ENCODE measurements at regions not wholly inside any gene's neighbourhood (a gene's known extent, or its start where the extent isn't known, plus 50 kb on each side); places are given as distances from the start of the nearest gene placed in this dataset.

DNA sequence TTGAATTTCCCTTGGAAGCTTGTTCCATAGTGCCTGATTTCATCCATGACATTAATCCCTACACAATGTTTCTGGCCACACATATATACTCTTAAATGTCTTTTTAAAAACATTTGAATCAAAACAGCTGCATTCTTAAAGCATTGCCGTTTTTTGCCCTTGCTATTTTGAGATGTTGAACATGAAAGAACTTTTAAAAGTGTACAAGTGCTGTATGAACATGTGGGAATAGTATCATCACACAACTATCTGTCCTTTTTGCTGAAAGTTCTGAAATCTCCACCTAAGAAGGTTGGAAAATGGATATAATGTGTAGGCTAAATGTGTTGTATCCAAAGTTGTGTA is 318.7 kb upstream of the UBE2E3 start:
- H3K9me3 ChIP-seq (ENCODE audit: low read length), result no peaks in the 10 kb centered on the region

DNA sequence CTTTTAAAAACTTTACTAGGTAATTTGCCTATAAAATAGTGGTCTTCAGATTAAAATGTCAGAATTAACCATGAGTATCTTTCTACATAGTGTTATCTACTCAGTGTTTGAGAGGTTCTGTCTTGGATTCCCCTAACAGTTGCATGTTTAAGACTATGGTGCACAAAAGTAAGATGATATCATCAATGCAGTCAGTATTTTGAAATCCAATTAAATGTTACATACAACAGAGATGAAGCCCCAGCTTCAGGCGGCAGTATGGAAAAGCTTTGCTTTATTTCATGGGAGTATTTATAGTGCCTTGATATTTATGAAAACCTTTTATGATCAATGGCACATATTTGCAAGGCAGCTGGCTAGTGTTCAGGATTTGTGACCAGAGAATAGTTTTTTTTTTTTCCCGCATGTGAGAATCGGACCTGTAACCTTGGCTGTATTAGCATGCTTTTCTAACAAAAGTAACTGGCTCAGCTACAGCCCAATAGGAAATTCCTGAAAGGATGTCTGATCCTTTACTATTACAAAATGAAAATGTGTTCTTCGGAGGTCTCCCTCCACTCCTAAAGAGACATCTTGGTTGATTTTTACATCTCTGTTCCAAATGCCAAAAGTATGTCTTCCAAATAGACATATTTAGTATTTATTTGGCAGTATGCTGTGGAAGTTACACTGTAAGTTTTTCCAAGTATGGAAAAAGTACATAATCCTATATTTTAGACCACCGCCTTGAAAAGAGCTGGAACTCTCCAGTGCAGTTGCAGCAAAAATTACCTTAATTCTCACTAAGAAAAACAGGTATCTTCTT is 319.3 kb upstream of the UBE2E3 start:
- BruUV-seq (replicated peaks), result no TSS peak
- Histone ChIP-seq H3K9me2 (replicated peaks; ENCODE audit: low read length) (0 out of 2 replicates have a peak, but pooled peaks cover 3% of the 10 kb centered on the region), H3K27ac (ENCODE audit: low read length) (no peak overlapping the region), H3K9ac (ENCODE audit: low read length) (no peak overlapping the region), H3K4me2 (ENCODE audit: low read length) (no peak overlapping the region), H3K4me1 (ENCODE audit: insufficient read depth, low read length) (peaks cover 50% of the 10 kb centered on the region), H3K79me2 (ENCODE audit: low read length) (no peaks in the 10 kb centered on the region), H2AFZ (ENCODE audit: low read length) (no peak overlapping the region), H4K20me1 (ENCODE audit: low read length) (no peaks in the 10 kb centered on the region), H3K4me3 (ENCODE audit: low read length) (no peak overlapping the region), H3K36me3 (ENCODE audit: low read depth, low read length) (no peaks in the 10 kb centered on the region), H3F3A (ENCODE audit: low read length, unreplicated experiment) (no peaks in the 10 kb centered on the region), H3K9me3 (ENCODE audit: low read length) (no peaks in the 10 kb centered on the region), H3K27me3 (ENCODE audit: low read length) (no peaks in the 10 kb centered on the region)
- ATAC-seq, result no peak
- TF ChIP-seq, protein P1, sequence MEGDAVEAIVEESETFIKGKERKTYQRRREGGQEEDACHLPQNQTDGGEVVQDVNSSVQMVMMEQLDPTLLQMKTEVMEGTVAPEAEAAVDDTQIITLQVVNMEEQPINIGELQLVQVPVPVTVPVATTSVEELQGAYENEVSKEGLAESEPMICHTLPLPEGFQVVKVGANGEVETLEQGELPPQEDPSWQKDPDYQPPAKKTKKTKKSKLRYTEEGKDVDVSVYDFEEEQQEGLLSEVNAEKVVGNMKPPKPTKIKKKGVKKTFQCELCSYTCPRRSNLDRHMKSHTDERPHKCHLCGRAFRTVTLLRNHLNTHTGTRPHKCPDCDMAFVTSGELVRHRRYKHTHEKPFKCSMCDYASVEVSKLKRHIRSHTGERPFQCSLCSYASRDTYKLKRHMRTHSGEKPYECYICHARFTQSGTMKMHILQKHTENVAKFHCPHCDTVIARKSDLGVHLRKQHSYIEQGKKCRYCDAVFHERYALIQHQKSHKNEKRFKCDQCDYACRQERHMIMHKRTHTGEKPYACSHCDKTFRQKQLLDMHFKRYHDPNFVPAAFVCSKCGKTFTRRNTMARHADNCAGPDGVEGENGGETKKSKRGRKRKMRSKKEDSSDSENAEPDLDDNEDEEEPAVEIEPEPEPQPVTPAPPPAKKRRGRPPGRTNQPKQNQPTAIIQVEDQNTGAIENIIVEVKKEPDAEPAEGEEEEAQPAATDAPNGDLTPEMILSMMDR (conservative IDR thresholded peaks at IDR 0.05; ENCODE audit: low read depth, low read length), result no peak
- TF ChIP-seq EZH2phosphoT487 (IDR thresholded peaks at IDR 0.05; ENCODE audit: borderline replicate concordance, low read length), result no peak
- TF ChIP-seq EZH2 (IDR thresholded peaks at IDR 0.05; ENCODE audit: low read length, unreplicated experiment), result no peak
- intact Hi-C loops (cut with micrococcal nuclease), result no loop called here
- no peak for DNase-seq
- ChIA-PET CTCF (no interaction called here), POLR2A (ENCODE audit: unreplicated experiment) (no interaction called here)

More for the DNA sequence above, 318.7 kb upstream of the UBE2E3 start:
- POLR2A ChIA-PET (ENCODE audit: unreplicated experiment), result no interaction called here
- no peak overlapping the region for H3K9ac ChIP-seq (ENCODE audit: low read length)
- TF ChIP-seq EZH2 (IDR thresholded peaks at IDR 0.05; ENCODE audit: low read length, unreplicated experiment) (no peak), EZH2phosphoT487 (IDR thresholded peaks at IDR 0.05; ENCODE audit: borderline replicate concordance, low read length) (no peak)
- TF ChIP-seq, protein P1 (conservative IDR thresholded peaks at IDR 0.05; ENCODE audit: low read depth, low read length), result no peak
- H3K36me3 ChIP-seq (ENCODE audit: low read depth, low read length), result no peaks in the 10 kb centered on the region
- no TSS peak for BruUV-seq (replicated peaks)
- H4K20me1 ChIP-seq (ENCODE audit: low read length), result no peaks in the 10 kb centered on the region
- CTCF ChIA-PET, result no interaction called here
- no peak overlapping the region for H3K4me3 ChIP-seq (ENCODE audit: low read length)
- no peaks in the 10 kb centered on the region for H3K27me3 ChIP-seq (ENCODE audit: low read length)
- 0 out of 2 replicates have a peak, but pooled peaks cover 3% of the 10 kb centered on the region for H3K9me2 ChIP-seq (replicated peaks; ENCODE audit: low read length)
- H3K4me2 ChIP-seq (ENCODE audit: low read length), result no peak overlapping the region
- H3K79me2 ChIP-seq (ENCODE audit: low read length), result no peaks in the 10 kb centered on the region
- ATAC-seq, result no peak
- H3K27ac ChIP-seq (ENCODE audit: low read length), result no peak overlapping the region
- intact Hi-C loops (cut with micrococcal nuclease), result no loop called here
- DNase-seq, result no peak
- H2AFZ ChIP-seq (ENCODE audit: low read length), result no peak overlapping the region
- H3F3A ChIP-seq (ENCODE audit: low read length, unreplicated experiment), result no peaks in the 10 kb centered on the region
- H3K4me1 ChIP-seq (ENCODE audit: insufficient read depth, low read length), result peaks cover 44% of the 10 kb centered on the region

DNA sequence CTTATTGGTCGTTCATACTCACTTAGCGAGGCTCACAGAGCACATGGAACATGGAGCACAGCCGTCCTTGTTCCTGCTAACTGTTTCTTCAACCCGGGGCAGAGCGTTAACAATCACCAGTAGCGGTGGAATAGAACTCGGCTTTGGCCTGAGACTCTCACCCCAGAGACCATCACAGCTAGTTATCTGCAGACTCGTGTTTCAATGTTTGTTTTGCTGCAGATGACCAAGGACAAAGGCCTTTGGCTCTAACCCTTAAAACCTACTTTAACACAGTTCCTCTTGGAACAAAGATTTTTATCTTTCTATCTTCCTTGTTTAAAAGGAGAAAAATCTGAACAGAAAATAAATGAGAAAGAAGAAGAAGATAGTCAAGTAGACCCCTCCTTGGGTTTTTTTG is 320.2 kb upstream of the UBE2E3 start:
- intact Hi-C loops (cut with micrococcal nuclease), result no loop called here
- H2AFZ ChIP-seq (ENCODE audit: low read length), result no peak overlapping the region
- H3K9ac ChIP-seq (ENCODE audit: low read length), result no peak overlapping the region
- no peak overlapping the region for H3K4me2 ChIP-seq (ENCODE audit: low read length)
- 0 out of 2 replicates have a peak, but pooled peaks cover 3% of the 10 kb centered on the region for H3K9me2 ChIP-seq (replicated peaks; ENCODE audit: low read length)
- TF ChIP-seq, protein P1 (conservative IDR thresholded peaks at IDR 0.05; ENCODE audit: low read depth, low read length), result no peak
- TF ChIP-seq EZH2 (IDR thresholded peaks at IDR 0.05; ENCODE audit: low read length, unreplicated experiment) (no peak), EZH2phosphoT487 (IDR thresholded peaks at IDR 0.05; ENCODE audit: borderline replicate concordance, low read length) (no peak)
- H3K27me3 ChIP-seq (ENCODE audit: low read length), result no peaks in the 10 kb centered on the region
- ATAC-seq, result no peak
- no peaks in the 10 kb centered on the region for H3K9me3 ChIP-seq (ENCODE audit: low read length)
- DNase-seq, result no peak
- no peaks in the 10 kb centered on the region for H3K79me2 ChIP-seq (ENCODE audit: low read length)
- no TSS peak for BruUV-seq (replicated peaks)
- no peak overlapping the region for H3K27ac ChIP-seq (ENCODE audit: low read length)
- peaks cover 59% of the 10 kb centered on the region for H3K4me1 ChIP-seq (ENCODE audit: insufficient read depth, low read length)
- ChIA-PET POLR2A (ENCODE audit: unreplicated experiment) (no interaction called here), CTCF (no interaction called here)
- no peaks in the 10 kb centered on the region for H4K20me1 ChIP-seq (ENCODE audit: low read length)
- H3K4me3 ChIP-seq (ENCODE audit: low read length), result no peak overlapping the region
- no peaks in the 10 kb centered on the region for H3F3A ChIP-seq (ENCODE audit: low read length, unreplicated experiment)
- H3K36me3 ChIP-seq (ENCODE audit: low read depth, low read length), result no peaks in the 10 kb centered on the region
